WERI-Rb-1 (cell line): ENCODE measurements at regions not wholly inside any gene's neighbourhood (a gene's known extent, or its start where the extent isn't known, plus 50 kb on each side); places are given as distances from the start of the nearest gene placed in this dataset.

Experiments used
- DNase-seq: peaks from one replicate; pipeline ENCODE4 v3.0.0-alpha.2; 2020
- H3K27ac ChIP-seq: fragments of 250-450 bp; sonication (Bioruptor Pico); 2 replicates; pipeline ENCODE4 v1.5.1; 2020; ENCODE audit warnings: mild to moderate bottlenecking, moderate library complexity
- H3K27me3 ChIP-seq: fragments of 250-450 bp; sonication (Bioruptor Pico); 2 replicates; pipeline ENCODE4 v1.5.1; 2021; ENCODE audit warnings: mild to moderate bottlenecking, low read depth, moderate library complexity; ENCODE audit not compliant: insufficient read depth, severe bottlenecking
- H3K36me3 ChIP-seq: fragments of 250-450 bp; sonication (Bioruptor Pico); 2 replicates; pipeline ENCODE4 v1.5.1; 2020; ENCODE audit warnings: mild to moderate bottlenecking, moderate library complexity
- H3K4me3 ChIP-seq: 2 replicates; pipeline ENCODE4 v1.5.1; 2011; ENCODE audit warnings: low read depth, mild to moderate bottlenecking, control low read depth, low read length
- H3K9me3 ChIP-seq: fragments of 250-450 bp; sonication (Bioruptor Pico); 2 replicates; pipeline ENCODE4 v1.5.1; 2021; ENCODE audit warnings: mild to moderate bottlenecking, moderate library complexity; ENCODE audit not compliant: severe bottlenecking
- TF ChIP-seq, protein P1 (sequence below): IDR thresholded peaks from 2 replicates; pipeline ENCODE4 v1.5.1; 2011; ENCODE audit warnings: low read depth, mild to moderate bottlenecking, control low read depth, inconsistent platforms, low read length

DNA sequence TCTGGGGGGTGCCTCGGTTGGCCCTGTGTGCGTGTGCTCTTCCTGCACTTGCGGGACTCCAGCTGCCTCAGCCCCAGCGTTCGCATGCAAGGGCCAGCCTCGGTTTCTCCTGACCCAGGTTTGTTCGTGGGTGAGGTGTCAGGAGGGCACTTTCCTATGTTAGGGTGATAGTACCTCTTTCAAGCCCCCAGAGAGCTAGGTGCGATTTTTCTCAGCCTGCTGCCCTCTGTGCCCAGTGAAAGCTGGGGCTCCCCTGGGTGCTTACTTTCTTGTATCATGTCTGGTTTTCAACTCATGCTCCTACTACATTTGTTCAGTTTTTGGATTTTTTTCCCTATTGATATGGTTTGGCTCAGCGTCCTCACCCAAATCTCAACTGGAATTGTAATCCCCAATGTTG, 289.2 kb downstream of the TEX29 start:
- Histone ChIP-seq H3K27me3 (peaks cover 96% of the 10 kb centered on the region), H3K27ac (no peak overlapping the region), H3K36me3 (no peaks in the 10 kb centered on the region), H3K9me3 (peaks cover 8% of the 10 kb centered on the region), H3K4me3 (no peak overlapping the region)
- DNase-seq: no peak
- TF ChIP-seq, protein P1, sequence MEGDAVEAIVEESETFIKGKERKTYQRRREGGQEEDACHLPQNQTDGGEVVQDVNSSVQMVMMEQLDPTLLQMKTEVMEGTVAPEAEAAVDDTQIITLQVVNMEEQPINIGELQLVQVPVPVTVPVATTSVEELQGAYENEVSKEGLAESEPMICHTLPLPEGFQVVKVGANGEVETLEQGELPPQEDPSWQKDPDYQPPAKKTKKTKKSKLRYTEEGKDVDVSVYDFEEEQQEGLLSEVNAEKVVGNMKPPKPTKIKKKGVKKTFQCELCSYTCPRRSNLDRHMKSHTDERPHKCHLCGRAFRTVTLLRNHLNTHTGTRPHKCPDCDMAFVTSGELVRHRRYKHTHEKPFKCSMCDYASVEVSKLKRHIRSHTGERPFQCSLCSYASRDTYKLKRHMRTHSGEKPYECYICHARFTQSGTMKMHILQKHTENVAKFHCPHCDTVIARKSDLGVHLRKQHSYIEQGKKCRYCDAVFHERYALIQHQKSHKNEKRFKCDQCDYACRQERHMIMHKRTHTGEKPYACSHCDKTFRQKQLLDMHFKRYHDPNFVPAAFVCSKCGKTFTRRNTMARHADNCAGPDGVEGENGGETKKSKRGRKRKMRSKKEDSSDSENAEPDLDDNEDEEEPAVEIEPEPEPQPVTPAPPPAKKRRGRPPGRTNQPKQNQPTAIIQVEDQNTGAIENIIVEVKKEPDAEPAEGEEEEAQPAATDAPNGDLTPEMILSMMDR: no peak

DNA sequence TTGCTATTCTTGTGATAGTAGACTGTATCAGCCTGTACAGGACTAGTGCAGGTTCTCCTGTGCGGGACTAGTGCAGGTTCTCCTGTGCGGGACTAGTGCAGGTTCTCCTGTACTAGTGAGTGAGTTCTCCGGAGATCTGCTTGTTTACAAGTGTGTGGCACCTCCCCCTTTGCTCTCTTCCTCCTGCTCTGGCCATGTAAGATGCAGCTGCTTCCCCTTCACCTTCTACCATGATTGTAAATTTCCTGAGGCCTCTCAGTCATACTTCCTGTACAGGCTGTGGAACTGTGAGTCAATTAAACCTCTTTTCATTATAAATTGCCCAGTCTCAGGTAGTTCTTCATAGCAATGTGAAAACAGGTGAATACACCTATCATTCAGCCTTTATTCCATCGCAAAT, 289.6 kb downstream of the TEX29 start:
- Histone ChIP-seq H3K36me3 (no peaks in the 10 kb centered on the region), H3K27ac (no peak overlapping the region), H3K27me3 (peaks cover 96% of the 10 kb centered on the region), H3K4me3 (no peak overlapping the region), H3K9me3 (peaks cover 8% of the 10 kb centered on the region)
- TF ChIP-seq, protein P1: no peak
- DNase-seq: no peak

DNA sequence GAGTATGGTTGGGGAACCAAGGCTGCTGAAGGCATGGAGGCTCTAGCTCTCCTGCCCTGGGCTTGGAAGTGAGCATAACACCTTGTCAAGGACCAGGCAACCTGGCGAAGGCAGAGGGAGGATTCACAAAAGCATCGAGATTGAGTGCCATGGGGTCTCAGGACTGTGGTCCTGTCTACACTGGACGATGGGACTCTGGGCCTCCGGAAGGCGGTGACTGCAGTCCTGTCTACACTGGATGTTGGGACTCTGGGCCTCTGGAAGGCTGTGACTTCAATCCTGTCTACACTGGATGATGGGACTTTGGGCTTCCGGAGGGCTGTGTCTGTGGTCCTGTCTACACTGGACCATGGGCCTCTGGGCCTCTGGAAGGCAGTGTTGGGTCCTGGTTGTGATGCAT, 290.4 kb downstream of the TEX29 start:
- no peak for DNase-seq
- no peaks in the 10 kb centered on the region for H3K36me3 ChIP-seq
- H3K27me3 ChIP-seq: peaks cover 97% of the 10 kb centered on the region
- H3K9me3 ChIP-seq: peaks cover 8% of the 10 kb centered on the region
- H3K27ac ChIP-seq: no peak overlapping the region
- TF ChIP-seq, protein P1: no peak
- no peak overlapping the region for H3K4me3 ChIP-seq

DNA sequence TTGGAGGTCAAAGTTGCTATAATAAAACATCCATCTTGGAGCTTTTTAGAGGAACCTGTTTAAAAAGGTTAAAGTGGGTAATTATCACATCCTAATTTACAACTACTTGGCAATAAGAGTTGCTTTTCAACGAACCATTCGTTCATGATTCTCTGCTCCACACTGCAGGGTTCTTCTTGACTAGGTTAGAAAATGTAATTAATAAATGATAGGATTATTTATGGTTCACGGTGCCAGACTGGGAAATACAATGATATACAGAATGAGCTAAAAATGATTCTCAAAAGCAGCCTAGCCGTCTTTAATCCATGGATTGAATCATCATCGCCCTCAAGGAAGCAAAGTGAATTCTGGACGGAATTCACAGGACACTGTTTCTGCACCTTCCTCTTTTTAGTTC, 291.2 kb downstream of the TEX29 start:
- Histone ChIP-seq H3K27me3 (peaks cover 100% of the 10 kb centered on the region), H3K36me3 (no peaks in the 10 kb centered on the region), H3K9me3 (peaks cover 8% of the 10 kb centered on the region), H3K27ac (no peak overlapping the region), H3K4me3 (no peak overlapping the region)
- DNase-seq: no peak
- TF ChIP-seq, protein P1: no peak

DNA sequence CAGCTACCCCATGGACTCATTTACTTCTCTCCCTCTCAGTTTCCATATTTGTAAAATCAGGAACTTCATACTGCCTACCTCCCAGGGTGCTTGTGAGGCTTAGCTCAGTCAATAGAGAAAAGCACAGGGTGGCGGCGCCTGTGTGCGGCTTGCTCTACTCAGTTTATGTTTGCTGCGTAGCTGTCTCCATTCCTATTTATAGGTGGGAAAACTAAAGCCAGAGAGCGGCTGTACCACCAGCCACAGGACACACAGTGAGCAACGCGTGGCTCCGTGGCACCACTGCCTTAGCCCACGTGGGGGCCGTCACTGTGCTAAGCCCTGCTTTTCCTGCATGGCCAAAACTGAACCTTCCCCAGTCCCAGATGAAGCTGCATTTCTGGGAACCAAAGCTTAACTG, 292.4 kb downstream of the TEX29 start:
- no peak for DNase-seq
- H3K27ac ChIP-seq: no peak overlapping the region
- H3K9me3 ChIP-seq: peaks cover 8% of the 10 kb centered on the region
- H3K4me3 ChIP-seq: no peak overlapping the region
- no peaks in the 10 kb centered on the region for H3K36me3 ChIP-seq
- H3K27me3 ChIP-seq: peaks cover 100% of the 10 kb centered on the region
- TF ChIP-seq, protein P1: no peak

DNA sequence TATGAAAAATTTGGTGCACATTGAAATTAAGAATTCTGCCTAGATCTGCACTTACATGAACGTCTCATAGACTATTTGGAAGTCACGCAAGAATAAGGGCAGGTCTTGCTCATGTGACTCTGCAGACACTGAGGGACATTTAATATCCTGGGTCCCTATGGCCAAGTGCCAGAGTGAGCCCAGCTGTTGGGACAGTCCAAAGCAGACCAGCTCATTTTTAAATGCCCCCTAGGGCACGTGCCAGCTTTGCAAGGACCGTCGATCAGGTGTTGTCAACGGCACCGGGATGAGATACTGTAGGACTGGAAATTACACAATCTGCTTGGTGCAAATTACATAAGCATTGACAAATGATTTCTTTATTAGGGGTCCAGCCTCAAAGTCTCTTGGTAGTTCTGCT, 293.6 kb downstream of the TEX29 start:
- Histone ChIP-seq H3K36me3 (no peaks in the 10 kb centered on the region), H3K4me3 (no peak overlapping the region), H3K9me3 (no peaks in the 10 kb centered on the region), H3K27ac (no peak overlapping the region), H3K27me3 (peaks cover 100% of the 10 kb centered on the region)
- no peak for DNase-seq
- TF ChIP-seq, protein P1: no peak
